ENCODE measurements at regions not wholly inside any gene's neighbourhood (a gene's known extent, or its start where the extent isn't known, plus 50 kb on each side); places are given as distances from the start of the nearest gene placed in this dataset.
"Not testable (repeated sequence)": the region's sequence is repeated elsewhere in the genome, so short reads cannot be mapped to it uniquely, and the experiment has no call there.

GRCh38 chr3:163552659-163552966 is 1525.7 kb downstream of the SI start:
- Histone ChIP-seq H3K9me3 (replicated peaks in 1 of 2; ENCODE audit: control insufficient read depth in 1 of 2, insufficient read depth in 1 of 2, low read length in 2 of 2) (no peaks in the 10 kb centered on the region), H3K4me1 (ENCODE audit: control insufficient read depth in 1 of 2, insufficient read depth in 2 of 2, low read length in 2 of 2) (no peaks in the 10 kb centered on the region), H3K79me2 (ENCODE audit: insufficient read depth, low read length) (no peaks in the 10 kb centered on the region), H3K27ac (ENCODE audit: low read depth in 1 of 2, low read length in 2 of 2) (no peak overlapping the region), H2AFZ (ENCODE audit: insufficient read depth, low read depth, low read length, poor library complexity, severe bottlenecking) (no peak overlapping the region), H3K27me3 (ENCODE audit: control insufficient read depth in 2 of 2, insufficient read depth in 2 of 2, low read length in 2 of 2) (no peaks in the 10 kb centered on the region), H4K20me1 (ENCODE audit: insufficient read depth, low read length) (no peaks in the 10 kb centered on the region), H3K4me2 (replicated peaks; ENCODE audit: extremely low read depth, low read length, poor library complexity, severe bottlenecking) (no peak overlapping the region), H3K4me3 (replicated peaks in 1 of 3; ENCODE audit: low read depth in 2 of 3, low read length in 3 of 3) (no peak overlapping the region), H3K9ac (ENCODE audit: insufficient read depth, low read length, poor library complexity, severe bottlenecking) (no peak overlapping the region), H3K36me3 (replicated peaks in 1 of 2; ENCODE audit: control insufficient read depth in 1 of 2, insufficient read depth in 2 of 2, low read length in 2 of 2) (no peaks in the 10 kb centered on the region)
- Mint-ChIP-seq H3K36me3 (no peaks in the 10 kb centered on the region), H3K4me3 (no peak overlapping the region), H3K4me1 (no peaks in the 10 kb centered on the region), H3K9me3 (peaks cover 0 to 6% (median 2%) of the 10 kb centered on the region in 7 donors), H3K27ac (no peak overlapping the region), H3K27me3 (ENCODE audit: low read depth in 3 of 3) (no peaks in the 10 kb centered on the region)
- TF ChIP-seq CTCF (IDR thresholded peaks at IDR 0.05): no peak
- intact Hi-C loops (cut with micrococcal nuclease): no loop called here
- WGBS (ENCODE audit: insufficient coverage): 97% methylated on average over 13 of the region's 17 CpGs
- no peak for DNase-seq

- H3K27ac ChIP-seq (ENCODE audit: low read depth in 1 of 2, low read length in 2 of 2); H3K9ac ChIP-seq (ENCODE audit: insufficient read depth, low read length, poor library complexity, severe bottlenecking); H3K4me3 ChIP-seq (replicated peaks in 1 of 3; ENCODE audit: low read depth in 2 of 3, low read length in 3 of 3); H3K4me1 ChIP-seq (ENCODE audit: control insufficient read depth in 1 of 2, insufficient read depth in 2 of 2, low read length in 2 of 2); H3K27me3 Mint-ChIP-seq (ENCODE audit: low read depth in 3 of 3); H3K36me3 Mint-ChIP-seq; H3K27me3 ChIP-seq (ENCODE audit: control insufficient read depth in 2 of 2, insufficient read depth in 2 of 2, low read length in 2 of 2); H3K4me1 Mint-ChIP-seq; H3K27ac Mint-ChIP-seq; DNase-seq; H2AFZ ChIP-seq (ENCODE audit: insufficient read depth, low read depth, low read length, poor library complexity, severe bottlenecking); H3K79me2 ChIP-seq (ENCODE audit: insufficient read depth, low read length); H3K4me2 ChIP-seq (replicated peaks; ENCODE audit: extremely low read depth, low read length, poor library complexity, severe bottlenecking); H3K9me3 ChIP-seq (replicated peaks in 1 of 2; ENCODE audit: control insufficient read depth in 1 of 2, insufficient read depth in 1 of 2, low read length in 2 of 2); H3K4me3 Mint-ChIP-seq; H3K9me3 Mint-ChIP-seq; H3K36me3 ChIP-seq (replicated peaks in 1 of 2; ENCODE audit: control insufficient read depth in 1 of 2, insufficient read depth in 2 of 2, low read length in 2 of 2); intact Hi-C loops (cut with micrococcal nuclease); H4K20me1 ChIP-seq (ENCODE audit: insufficient read depth, low read length): not testable (repeated sequence)
- WGBS (ENCODE audit: insufficient coverage): 89% methylated on average over 12 of the region's 37 CpGs
Measured at GRCh38 chr3:163551915-163552658, 1526.2 kb downstream of the SI start.

All from CD14-positive monocyte (primary cell).